ENCODE measurements at regions not wholly inside any gene's neighbourhood (a gene's known extent, or its start where the extent isn't known, plus 50 kb on each side); places are given as distances from the start of the nearest gene placed in this dataset.

DNA sequence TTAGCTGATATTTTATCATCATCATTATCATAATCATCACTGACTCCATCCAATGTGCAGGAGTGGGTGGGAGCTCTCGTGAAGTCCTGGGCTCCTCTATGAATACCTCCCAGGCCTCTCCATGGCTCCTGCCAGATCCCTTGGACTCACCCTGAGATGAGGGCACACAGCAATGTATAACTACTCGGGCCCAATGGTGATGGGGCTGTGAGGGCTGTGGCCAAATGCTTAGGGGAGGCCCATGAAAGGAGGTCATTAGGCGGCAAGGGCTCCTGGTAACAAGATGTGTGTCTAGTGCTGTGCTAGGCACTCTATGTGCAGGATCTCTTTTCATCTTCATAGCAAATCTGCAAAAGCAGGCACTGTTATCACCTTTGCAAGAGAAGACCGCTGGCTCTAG lies 270.9 kb downstream of the GLRX3 start:
- no peak for DNase-seq

DNA sequence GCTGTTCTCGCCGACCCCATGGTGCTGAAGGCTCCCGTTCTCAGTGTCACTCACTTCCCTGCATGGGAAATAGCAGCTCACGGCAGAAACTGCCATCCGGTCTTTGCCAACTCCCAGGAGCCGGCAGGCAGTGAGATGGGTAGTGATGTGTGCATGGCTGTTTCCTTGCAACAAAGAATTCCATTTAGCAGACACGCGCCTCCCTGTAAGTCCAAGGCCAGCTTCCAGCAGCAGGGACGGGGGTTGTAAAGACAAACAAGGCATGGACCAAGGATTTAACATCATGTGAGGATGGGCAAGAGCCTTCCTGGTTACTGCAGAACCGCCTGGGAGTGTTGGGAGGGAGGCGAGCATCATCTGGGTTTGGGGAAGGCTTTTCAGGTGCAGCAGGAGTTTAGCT lies 273.1 kb downstream of the GLRX3 start:
- no peak for DNase-seq

DNA sequence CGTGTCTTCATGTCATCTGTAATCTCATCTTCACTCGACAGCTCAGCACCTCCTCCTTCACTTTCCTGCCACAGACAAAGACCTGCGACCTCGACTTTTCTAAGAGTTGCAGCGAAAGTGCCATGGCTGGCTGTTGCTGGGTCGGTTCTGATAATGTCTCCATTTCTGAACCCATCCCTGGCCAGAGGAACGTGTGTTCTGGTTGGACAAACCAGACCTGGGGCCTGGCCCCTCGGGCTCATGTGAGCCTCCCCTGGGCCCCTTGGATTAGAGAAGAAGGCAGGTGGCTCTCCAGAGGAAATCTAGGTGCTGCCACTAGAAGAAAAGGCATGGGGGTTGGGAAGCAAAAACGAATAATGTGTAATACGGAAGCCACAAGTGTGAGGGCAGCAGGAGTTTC lies 273.7 kb downstream of the GLRX3 start:
- DNase-seq: no peak

DNA sequence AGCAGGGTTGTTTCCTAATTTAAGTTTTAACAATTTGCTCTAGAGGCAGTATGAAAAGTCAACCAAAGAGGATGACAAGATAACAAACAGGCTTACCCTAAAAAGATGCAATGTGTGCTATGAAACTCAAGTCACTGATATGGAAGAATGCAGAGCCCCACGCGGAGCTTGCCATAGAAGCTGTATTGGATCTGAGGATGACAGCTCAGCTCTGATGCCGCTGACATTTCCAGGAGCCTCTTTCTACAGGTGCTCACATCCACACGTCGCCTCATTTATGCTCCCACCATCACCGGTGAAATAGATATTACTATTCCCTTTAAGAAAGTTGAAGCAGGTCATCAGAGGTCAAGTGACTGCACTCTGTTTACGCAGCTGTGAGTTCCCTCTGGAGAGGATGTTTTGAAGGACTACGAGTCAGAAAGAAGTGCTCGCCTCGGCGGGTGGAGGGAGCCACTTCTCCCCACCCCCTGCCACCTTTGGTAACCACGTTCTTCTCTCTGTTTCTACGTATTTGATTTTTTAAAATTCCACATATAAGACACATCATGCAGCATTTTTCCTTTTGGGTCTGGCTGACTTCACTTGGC lies 275.4 kb downstream of the GLRX3 start:
- DNase-seq: no peak

DNA sequence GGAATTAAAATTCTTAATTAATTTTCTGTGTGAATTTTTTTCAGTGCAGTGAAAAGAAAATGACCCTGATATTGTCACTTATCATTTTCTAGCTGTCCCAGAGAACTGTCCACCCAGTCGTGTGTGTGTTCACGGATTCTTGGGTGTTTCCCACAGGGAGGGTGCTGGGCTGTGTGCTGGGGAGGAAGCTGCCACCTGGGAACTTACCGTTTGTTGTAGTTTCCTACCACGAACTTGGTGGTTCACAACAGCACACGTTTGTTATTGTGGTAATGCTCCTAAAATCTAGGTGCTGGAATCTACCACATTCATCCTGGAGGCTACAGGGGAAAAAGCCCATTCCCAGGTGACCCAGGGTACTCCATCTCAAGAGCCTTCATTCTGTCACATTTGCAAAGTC lies 276.1 kb downstream of the GLRX3 start:
- DNase-seq: no peak

DNA sequence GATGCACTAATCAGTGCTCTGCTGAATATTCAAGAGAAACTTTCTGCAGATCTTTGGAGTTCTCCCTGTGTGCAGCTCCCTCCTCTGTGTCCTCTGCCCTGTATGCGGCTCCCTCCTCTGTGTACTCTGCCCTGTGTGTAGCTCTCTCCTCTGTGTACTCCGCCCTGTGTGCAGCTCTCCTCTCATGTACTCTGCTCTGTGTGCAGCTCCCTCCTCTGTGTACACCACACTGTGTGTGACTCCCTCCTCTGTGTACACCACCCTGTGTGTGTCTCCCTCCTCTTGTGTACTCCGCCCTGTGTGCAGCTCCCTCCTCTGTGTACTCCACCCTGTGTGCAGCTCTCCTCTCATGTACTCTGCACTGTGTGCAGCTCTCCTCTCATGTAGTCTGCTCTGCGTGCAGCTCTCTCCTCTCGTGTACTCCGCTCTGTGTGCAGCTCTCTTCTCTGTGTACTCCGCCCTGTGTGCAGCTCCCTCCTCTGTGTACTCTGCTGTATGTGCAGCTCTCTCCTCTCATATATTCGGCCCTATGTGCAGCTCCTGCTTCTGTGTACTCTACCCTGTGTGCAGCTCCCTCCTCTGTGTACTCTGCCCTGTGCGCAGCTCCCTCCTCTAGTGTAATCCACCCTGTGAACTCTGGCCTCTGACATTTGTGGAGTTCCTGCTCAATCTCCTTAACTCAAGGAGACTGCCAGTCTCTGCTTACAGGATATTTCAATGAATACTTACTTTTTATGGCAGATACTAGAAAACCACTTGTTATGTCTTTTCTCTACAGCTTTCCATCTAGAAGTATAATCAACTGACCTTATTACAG lies 280.4 kb downstream of the GLRX3 start:
- DNase-seq: no peak

DNA sequence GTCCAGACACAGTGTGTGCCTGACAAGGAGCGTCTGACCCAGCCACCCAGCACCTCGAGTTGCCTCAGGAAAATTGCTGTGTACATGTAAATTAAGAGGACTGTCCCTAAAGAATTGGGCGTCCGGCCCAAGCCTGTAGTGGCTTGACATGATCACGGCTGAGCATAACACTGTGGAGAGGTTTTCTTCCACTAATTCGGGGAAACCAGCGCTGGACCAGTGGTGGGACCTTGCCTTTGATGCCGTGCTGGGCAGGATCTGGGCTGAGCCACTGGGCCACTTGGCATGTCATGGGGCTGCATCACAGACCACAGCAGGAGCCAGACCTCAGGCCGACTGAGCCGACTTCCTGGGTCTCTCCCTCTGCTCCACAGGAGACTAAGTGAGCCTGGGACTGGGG lies 282.5 kb downstream of the GLRX3 start:
- DNase-seq: no peak

DNA sequence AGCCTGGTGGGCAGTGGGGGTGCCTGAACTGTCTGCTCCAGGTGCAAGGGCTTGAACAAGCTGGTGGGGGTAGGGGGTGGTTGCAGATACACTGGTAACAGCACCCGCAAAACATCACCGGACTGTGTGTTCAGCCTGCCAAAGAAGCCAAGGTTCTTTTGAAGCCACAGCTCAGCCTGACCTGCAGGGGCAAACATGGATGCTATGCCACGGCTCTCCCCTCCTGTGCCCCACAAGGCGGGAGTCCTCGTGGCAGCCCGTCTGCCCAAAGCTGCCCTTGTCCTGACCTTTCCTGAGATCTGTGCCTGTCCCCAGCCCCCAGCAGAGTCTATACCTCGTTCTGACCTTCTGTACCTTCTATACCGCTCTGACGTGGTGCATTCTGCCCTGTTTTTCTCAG lies 285.7 kb downstream of the GLRX3 start:
- no peak for DNase-seq

DNA sequence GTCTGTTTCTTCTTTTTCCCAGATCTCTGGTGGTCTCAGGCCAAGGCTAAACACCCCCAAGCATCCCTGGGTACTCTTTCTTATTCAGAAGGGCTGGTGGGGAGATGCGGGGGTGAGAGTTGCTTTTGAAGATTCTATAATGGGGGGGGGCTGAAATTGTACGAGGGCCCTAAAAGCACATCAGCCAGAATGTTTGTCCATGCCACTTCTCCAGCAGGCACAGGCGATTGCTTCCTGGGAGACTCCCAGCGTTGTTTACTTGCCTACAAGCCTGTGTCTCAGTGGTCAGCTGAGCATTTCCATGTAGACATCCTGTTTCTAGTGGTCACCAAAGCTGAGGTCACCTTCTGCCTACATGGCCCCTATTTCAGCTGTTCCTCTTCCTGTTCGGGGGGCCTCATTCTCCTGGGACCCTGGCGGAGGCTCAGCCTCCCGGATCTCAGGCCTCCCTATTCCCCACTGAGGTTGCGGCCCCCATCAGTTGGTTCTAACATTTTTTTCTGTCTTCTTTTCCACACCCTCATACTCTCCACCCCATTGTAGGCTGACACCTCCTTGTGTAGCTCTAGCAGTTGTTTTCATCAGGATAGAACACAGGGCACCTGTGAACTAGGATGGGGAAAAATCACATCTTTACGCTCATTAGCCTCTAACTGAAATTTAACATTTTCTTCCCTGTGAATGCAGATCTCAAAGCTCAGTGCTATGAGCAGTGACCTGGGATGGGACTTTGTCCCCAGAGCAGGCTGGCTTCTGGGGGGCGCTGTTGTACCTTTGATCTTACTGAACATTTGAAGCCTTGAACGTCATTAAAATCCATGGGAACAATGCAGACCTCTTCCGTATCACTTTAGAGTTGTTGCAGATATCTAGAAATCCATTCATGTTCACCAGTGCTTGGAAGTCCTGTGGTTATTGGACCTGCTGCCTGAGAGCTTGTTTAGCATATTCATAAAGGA lies 286.5 kb downstream of the GLRX3 start:
- no peak for DNase-seq

DNA sequence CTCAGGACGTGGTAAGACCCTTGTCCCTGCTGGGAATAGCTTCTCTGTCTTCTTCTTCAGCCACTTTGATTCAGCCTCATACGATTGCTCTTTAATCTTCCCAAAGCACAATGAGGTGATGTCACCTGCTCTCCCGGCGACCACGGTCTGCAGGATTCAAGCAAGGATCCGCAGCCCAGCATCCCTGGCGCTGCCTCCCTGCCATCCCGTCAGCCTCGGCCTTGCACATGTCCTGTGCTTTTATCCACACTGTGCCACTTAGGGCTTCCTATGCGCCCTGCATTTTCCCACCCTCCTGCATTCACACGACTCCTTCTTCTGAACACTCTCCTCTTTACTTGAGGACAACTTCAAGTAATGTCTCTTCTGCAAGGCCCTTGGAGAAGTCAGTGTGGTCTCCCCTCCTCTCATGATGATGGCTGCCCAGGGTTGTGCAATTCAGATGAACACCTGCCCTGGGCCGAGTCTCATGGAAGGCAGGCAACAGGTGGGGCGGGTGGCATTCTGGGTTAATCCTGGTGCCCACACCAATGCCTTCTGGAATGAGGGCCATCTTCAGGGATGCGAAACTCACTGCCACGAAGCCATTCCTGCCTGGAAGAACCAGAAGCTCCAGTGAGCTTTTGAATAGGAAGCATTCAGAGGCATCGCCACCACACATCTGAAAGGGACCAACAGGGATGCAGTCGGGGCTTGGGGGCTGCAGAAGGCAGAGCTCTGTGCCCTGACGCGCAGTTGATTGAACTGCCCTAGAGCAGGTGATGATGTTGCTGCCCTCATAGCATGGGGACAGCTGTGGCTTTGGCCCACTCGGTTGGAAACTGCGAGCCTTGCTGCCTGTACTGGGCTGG lies 287.5 kb downstream of the GLRX3 start:
- no peak for DNase-seq

DNA sequence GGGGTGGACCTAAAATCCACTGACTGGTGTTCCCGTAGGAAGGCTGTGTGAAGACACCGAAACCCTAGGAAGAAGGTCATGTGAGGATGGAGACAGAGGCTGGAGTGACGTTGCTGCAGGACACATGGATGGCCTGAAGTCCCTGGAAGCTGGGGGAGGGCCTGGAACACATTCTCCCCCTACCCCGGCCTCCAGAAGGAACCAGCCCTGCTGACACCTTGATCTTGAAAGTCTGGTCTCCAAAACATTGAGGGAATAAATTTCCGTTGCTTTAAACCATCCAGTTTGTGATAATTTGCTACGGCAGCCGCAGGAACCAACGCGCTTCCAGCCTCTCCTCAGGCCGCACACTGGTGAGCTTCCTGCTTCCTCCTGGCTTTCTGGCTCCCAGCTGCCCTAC lies 288.2 kb downstream of the GLRX3 start:
- DNase-seq: no peak

DNA sequence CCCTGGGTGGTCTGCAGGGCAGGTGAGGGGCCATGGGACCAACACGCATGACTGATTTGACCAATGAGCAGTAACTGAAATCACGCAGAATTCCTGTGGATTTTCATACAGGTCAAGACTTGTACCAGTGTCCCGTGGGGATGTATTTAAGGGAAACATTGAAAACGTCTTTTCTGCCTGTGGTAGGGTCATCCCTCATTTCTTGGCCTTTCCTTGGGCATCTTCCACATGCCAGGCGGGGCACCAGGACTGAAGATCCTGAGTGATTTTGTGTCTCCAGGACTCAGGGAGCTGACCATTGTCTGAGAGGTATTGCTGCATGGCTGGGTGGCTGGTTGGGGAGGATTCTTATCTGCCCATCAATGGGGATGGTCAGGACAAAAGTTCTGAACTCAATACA lies 289.0 kb downstream of the GLRX3 start:
- DNase-seq: no peak

DNA sequence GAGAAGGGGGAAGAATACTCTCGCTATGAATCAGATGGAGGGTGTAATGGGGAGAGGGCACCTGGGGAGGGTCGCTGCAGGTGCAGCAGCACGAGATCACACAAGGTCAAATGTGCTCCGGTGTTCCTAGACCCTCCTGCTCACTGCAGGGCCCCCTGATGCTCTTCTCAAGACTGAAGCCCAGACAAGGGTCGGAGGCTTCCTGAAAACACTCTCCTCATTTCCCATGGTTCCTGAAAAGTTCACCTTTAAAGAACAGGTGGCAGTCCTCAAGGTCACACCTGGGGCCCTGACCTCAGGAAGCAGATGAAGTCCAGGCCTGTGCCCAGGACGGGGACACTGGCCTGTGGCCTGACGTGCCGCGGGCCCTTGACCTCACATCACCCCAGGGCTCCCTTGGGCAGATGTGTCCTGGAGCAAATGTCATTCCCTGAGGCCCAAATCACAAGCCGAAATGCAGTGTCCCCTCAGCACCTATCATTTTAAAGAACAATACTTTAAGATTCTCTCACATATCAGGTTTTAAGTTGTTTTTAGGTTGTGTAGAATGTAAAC lies 289.8 kb downstream of the GLRX3 start:
- DNase-seq: no peak

DNA sequence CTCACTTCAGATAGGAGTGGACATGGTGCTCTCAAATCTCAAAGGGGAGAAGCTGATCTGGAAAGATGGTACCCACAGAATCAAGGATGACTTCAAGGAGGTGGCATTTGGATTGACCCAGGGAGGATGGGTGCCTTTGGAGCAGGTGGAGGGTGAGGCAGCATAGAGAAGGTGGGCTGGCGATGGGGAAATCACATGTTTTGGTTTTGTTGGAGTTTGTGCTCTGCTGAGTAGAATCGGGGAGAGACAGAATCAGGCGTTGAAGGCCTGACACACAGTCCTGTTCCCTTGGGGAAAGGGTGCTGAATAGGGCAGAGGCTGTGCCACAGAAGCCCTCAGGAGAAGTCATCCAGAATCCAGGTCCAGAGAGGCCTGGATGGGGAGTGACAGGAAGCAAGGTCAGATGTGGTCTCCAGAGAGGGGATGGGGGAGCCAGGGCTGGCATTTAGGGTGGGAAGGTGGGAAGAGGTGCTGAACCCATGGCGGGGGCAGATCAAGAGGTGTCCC lies 291.1 kb downstream of the GLRX3 start:
- DNase-seq: no peak

DNA sequence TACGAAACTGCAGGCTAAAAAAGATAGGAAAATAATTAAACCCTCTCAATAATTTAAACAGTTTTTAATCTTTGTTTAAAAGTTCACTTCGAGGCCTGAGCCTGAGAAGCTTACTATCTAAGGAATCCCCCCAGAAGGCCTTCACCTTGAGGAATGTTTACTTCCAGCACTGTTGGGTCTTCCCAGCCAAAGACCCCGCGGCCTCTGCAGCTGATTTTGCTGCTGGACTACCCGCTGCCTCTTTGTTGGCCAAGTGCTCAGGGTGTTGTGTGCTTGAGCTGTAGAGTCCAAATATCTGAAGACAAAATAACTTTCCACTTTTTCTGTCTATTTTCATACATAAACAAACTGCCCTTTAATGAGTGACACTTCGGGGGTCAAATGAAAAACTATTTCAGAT lies 292.7 kb downstream of the GLRX3 start:
- no peak for DNase-seq

DNA sequence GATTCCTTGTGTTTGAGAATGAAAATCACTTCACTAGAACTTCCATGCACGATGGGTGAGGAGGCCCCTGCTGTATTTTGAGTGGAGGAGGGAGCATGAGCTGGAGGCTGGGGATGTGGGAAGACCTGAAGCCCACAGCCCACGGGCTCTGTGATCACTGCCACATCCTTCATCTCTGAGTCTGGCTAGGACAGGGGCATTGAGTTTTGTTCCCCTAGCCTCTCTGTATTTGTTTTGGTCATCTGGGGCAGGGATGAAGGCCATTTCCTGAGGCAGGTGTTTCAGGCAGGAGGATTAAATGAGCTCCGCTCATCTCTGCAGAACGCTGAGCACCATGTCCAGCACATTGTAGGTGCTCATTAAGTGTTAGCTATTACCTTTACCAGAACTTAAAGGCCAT lies 293.6 kb downstream of the GLRX3 start:
- no peak for DNase-seq

DNA sequence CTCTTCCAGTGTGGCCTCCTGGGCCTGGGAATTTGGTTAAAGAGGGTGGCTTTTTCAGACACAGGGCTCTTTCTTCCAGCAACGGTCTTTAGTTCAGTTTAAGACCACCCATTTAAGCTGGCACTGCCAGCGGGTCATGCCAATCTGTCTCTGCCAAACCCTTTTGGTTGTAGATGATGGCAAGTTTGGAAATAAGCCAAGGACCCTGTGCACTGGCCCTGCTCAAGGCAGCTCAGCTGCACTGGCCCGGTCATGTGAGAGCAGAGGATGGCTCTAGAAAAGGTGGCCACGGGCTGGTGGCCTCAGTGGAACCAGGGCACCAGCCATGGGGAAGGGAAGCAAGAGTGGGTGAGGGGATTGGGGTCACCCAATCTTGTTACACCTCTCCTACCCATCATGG lies 294.1 kb downstream of the GLRX3 start:
- DNase-seq: no peak

DNA sequence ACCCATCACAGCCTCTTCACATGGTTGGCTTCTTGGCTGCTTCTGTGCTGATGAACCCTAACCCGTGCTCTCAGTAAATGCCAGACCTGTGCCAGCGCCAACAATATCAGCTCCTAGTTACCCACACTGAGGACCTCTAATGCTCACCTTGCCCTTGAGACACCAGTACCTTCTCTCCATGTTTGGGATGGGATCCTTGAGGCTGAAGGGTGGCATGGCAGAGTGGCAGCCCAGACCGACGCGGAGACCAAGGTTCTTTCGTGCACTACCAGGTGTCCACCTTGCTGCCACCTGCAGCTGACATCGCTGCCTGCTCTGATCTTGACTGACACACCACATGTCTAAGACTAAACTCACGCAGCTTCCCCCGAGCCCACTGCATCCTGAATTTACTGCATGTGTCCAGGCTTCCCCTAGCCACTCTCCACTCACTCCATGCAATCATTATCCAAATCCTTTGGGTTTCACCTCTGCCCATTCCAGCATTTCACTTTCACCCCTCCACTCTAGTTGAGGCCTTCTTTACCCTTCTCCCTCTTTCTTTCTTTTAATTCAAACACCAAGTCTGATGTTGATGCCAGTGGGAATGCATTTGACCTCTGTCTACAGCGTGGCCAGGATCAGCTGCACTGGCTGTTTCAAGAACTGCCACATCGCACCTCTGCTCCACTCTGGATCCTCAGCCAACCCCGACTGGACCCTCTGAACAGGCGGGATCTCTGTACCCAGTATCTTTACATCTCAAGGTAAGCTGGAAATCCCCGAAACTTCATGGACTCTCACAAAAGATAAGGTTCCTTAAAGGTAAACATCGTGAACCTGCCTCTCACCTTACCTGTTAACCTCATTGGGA lies 294.9 kb downstream of the GLRX3 start:
- no peak for DNase-seq

DNA sequence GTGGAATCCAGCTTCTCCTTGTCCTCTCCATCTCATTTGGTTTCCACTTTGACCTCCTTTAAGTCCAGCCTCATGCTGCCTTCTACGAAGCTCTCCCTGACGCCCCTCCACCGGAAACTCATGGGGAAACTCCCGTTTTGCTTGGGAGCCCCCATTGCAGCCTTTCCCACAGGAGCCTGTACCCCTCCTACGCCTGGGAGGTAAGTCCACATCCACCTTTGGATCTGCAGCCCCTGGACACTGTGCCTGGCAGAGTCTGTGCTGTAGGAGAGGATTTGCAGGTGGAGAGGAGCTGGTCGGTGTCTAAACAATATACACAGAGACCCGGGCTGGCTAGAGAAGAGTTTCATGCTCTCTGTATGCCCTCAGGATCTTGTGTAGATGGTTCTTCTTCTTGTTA lies 296.1 kb downstream of the GLRX3 start:
- DNase-seq: no peak

DNA sequence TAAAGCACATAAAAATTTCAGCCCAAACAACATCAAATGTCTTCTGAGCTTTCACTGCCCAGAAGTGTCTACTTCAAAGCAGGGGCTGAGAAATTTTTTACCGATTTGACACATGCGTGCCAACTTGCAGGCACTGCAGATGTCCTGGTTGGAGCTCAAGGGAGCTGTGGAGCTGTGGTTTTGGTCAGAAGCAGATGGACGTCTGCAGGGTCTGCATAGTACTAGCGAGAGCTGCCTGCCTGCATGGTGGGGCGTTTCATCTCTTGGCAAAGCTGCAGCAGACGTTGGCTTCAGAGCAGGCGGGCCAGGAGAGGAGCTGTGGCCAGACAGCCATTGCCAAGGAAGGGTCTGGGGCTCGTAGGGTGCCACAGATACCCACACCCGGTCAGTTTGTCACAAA lies 296.7 kb downstream of the GLRX3 start:
- DNase-seq: no peak
